Ammon's horn (tissue), 1 donor: ENCODE measurements at regions not wholly inside any gene's neighbourhood (a gene's known extent, or its start where the extent isn't known, plus 50 kb on each side); places are given as distances from the start of the nearest gene placed in this dataset.

Experiments
- DNase-seq: peaks from one replicate; pipeline ENCODE4 v3.0.0-alpha.2; 2016; ENCODE audit warnings: low spot score

- DNase-seq: peak; percentile 33
Observed at GRCh38 chr11:57103899-57104605, 77.7 kb upstream of the LRRC55 start.

GRCh38 chr11:57109331-57109730, 72.4 kb upstream of the LRRC55 start:
- DNase-seq: no peak

- no peak for DNase-seq
Observed at GRCh38 chr11:57111619-57112018, 70.1 kb upstream of the LRRC55 start.

- peak; percentile 40 for DNase-seq
Observed at GRCh38 chr11:57116654-57117053, 65.1 kb upstream of the LRRC55 start.

- no peak for DNase-seq
Observed at GRCh38 chr11:57120192-57120965, 61.4 kb upstream of the LRRC55 start.

GRCh38 chr11:57121996-57122395, 59.8 kb upstream of the LRRC55 start:
- no peak for DNase-seq

GRCh38 chr11:57123590-57123989, 58.2 kb upstream of the LRRC55 start:
- no peak for DNase-seq

GRCh38 chr11:57124505-57124904, 57.2 kb upstream of the LRRC55 start:
- no peak for DNase-seq

- no peak for DNase-seq
Observed at GRCh38 chr11:57124917-57125316, 56.8 kb upstream of the LRRC55 start.

GRCh38 chr11:57126766-57127400, 54.9 kb upstream of the LRRC55 start:
- DNase-seq: no peak

GRCh38 chr11:57131080-57131790, 50.5 kb upstream of the LRRC55 start:
- peak; percentile 35 for DNase-seq
